ENCODE measurements at regions not wholly inside any gene's neighbourhood (a gene's known extent, or its start where the extent isn't known, plus 50 kb on each side); places are given as distances from the start of the nearest gene placed in this dataset.

DNA sequence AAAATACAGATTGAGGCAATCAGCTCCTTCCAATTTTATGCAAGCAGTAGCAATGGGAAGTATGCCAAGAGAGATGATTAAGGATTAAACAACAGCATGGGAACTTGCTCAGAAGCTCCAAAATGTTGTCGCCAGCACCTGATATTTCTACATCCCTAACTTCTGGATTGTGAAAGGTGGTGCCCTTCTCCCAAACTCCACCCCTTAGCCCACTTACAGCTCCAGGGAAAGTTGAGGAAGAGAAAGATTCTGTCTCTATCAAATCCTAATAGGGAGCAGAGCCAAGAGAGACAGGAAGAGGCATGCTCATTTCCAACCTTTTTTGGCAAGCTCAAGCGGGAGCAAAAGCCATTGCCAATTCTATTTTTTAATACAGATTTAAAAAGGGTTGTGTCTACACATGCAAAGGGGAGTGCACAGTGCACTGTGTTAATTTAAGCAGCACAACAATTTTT, 92.4 kb upstream of the NR3C1 start:
- TF ChIP-seq, protein P1, sequence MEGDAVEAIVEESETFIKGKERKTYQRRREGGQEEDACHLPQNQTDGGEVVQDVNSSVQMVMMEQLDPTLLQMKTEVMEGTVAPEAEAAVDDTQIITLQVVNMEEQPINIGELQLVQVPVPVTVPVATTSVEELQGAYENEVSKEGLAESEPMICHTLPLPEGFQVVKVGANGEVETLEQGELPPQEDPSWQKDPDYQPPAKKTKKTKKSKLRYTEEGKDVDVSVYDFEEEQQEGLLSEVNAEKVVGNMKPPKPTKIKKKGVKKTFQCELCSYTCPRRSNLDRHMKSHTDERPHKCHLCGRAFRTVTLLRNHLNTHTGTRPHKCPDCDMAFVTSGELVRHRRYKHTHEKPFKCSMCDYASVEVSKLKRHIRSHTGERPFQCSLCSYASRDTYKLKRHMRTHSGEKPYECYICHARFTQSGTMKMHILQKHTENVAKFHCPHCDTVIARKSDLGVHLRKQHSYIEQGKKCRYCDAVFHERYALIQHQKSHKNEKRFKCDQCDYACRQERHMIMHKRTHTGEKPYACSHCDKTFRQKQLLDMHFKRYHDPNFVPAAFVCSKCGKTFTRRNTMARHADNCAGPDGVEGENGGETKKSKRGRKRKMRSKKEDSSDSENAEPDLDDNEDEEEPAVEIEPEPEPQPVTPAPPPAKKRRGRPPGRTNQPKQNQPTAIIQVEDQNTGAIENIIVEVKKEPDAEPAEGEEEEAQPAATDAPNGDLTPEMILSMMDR (IDR thresholded peaks at IDR 0.05) = no peak
- peak; percentile 23 for TF ChIP-seq POLR2AphosphoS5 (IDR thresholded peaks at IDR 0.05)
- no peak for TF ChIP-seq POLR2A (IDR thresholded peaks at IDR 0.05)

Measured in gastroesophageal sphincter (tissue), 3 donors.